ENCODE measurements at regions not wholly inside any gene's neighbourhood (a gene's known extent, or its start where the extent isn't known, plus 50 kb on each side); places are given as distances from the start of the nearest gene placed in this dataset.
"Not testable (repeated sequence)": the region's sequence is repeated elsewhere in the genome, so short reads cannot be mapped to it uniquely, and the experiment has no call there.

GRCh38 chr7:9488555-9488954, 1055.1 kb downstream of the NXPH1 start:
- Histone ChIP-seq H3K4me1 (ENCODE audit: control insufficient read depth in 1 of 2, insufficient read depth in 2 of 2, low read length in 2 of 2) (no peaks in the 10 kb centered on the region), H3K36me3 (ENCODE audit: control insufficient read depth in 1 of 2, insufficient read depth in 2 of 2, low read length in 1 of 2) (no peaks in the 10 kb centered on the region), H3K4me3 (ENCODE audit: low read length in 2 of 2) (no peak overlapping the region), H3K27ac (ENCODE audit: low read depth in 1 of 2, low read length in 2 of 2) (no peak overlapping the region), H3K9me3 (ENCODE audit: control insufficient read depth, low read length) (no peaks in the 10 kb centered on the region), H3K27me3 (ENCODE audit: control insufficient read depth in 1 of 2, insufficient read depth in 2 of 2, low read length in 1 of 2) (no peaks in the 10 kb centered on the region)
- ATAC-seq (ENCODE audit: low FRiP score) (no peak), DNase-seq (no peak)
- intact Hi-C loops (cut with DNase I), result no loop called here

DNA sequence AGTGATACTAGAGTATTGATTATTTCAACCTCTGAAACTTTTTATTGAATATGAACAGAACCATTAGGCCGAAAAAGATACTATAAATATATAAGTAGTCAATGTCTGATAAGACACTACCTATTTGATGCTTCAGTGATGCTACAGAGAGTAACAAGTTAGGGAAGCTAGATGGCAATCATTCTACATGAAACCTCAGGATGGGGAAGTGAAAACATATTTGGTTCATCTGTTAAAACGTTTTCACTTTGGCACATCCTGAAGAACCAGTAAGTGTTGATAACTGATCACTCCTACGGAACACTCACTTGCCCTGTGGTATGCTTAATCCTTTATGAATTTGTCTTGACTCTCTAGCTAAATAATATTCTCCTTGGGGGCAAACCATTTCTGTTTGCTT, 1064.9 kb downstream of the NXPH1 start:
- 38 to 49% methylated on average over 3 of the region's 3 CpGs for whole genome bisulfite sequencing, 2 donors
- Histone ChIP-seq H3K9me3 (ENCODE audit: control insufficient read depth, low read length) (no peaks in the 10 kb centered on the region), H3K27ac (ENCODE audit: low read depth in 1 of 2, low read length in 2 of 2) (no peak overlapping the region), H3K36me3 (ENCODE audit: control insufficient read depth in 1 of 2, insufficient read depth in 2 of 2, low read length in 1 of 2) (no peaks in the 10 kb centered on the region), H3K4me1 (ENCODE audit: control insufficient read depth in 1 of 2, insufficient read depth in 2 of 2, low read length in 2 of 2) (no peaks in the 10 kb centered on the region), H3K4me3 (ENCODE audit: low read length in 2 of 2) (no peak overlapping the region), H3K27me3 (ENCODE audit: control insufficient read depth in 1 of 2, insufficient read depth in 2 of 2, low read length in 1 of 2) (no peaks in the 10 kb centered on the region)
- ATAC-seq (ENCODE audit: low FRiP score), result no peak
- intact Hi-C loops (cut with DNase I), result no loop called here
- no peak for DNase-seq

DNA sequence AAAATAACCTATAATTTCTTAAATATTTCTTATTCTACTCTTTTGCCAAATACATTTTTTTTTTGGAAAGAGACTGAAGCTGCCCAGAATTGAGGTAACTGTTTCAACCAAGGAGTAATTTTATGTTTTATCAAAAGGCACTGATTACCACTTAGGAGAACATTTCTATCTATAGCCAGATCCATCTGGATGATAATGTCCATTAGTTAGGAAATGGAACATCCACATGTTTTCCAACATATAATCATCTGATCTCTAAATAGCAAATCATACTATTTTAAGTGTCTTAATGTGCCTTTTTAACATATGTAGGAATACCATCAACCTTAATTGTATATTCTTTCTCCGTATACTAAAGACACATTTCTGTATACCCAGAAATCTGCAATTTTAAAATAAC, 1068.9 kb downstream of the NXPH1 start:
- Histone ChIP-seq H3K9me3 (ENCODE audit: control insufficient read depth, low read length) (no peaks in the 10 kb centered on the region), H3K4me1 (ENCODE audit: control insufficient read depth in 1 of 2, insufficient read depth in 2 of 2, low read length in 2 of 2) (no peaks in the 10 kb centered on the region), H3K36me3 (ENCODE audit: control insufficient read depth in 1 of 2, insufficient read depth in 2 of 2, low read length in 1 of 2) (no peaks in the 10 kb centered on the region), H3K27me3 (ENCODE audit: control insufficient read depth in 1 of 2, insufficient read depth in 2 of 2, low read length in 1 of 2) (no peaks in the 10 kb centered on the region), H3K4me3 (ENCODE audit: low read length in 2 of 2) (no peak overlapping the region), H3K27ac (ENCODE audit: low read depth in 1 of 2, low read length in 2 of 2) (no peak overlapping the region)
- DNase-seq (no peak), ATAC-seq (ENCODE audit: low FRiP score) (no peak)
- intact Hi-C loops (cut with DNase I), result no loop called here
- WGBS, 2 donors, result 62 to 68% methylated on average over 1 of the region's 1 CpG

- 76 to 85% methylated on average over 2 of the region's 2 CpGs for WGBS, 2 donors
- no peak overlapping the region for H3K27ac ChIP-seq (ENCODE audit: low read depth in 1 of 2, low read length in 2 of 2)
- no peak for ATAC-seq (ENCODE audit: low FRiP score)
- no peaks in the 10 kb centered on the region for H3K4me1 ChIP-seq (ENCODE audit: control insufficient read depth in 1 of 2, insufficient read depth in 2 of 2, low read length in 2 of 2)
- H3K9me3 ChIP-seq (ENCODE audit: control insufficient read depth, low read length), result no peaks in the 10 kb centered on the region
- DNase-seq, result no peak
- H3K27me3 ChIP-seq (ENCODE audit: control insufficient read depth in 1 of 2, insufficient read depth in 2 of 2, low read length in 1 of 2), result no peaks in the 10 kb centered on the region
- H3K4me3 ChIP-seq (ENCODE audit: low read length in 2 of 2), result no peak overlapping the region
- intact Hi-C loops (cut with DNase I), result no loop called here
- H3K36me3 ChIP-seq (ENCODE audit: control insufficient read depth in 1 of 2, insufficient read depth in 2 of 2, low read length in 1 of 2), result no peaks in the 10 kb centered on the region
Measured at GRCh38 chr7:9504678-9505077, 1071.3 kb downstream of the NXPH1 start.

DNA sequence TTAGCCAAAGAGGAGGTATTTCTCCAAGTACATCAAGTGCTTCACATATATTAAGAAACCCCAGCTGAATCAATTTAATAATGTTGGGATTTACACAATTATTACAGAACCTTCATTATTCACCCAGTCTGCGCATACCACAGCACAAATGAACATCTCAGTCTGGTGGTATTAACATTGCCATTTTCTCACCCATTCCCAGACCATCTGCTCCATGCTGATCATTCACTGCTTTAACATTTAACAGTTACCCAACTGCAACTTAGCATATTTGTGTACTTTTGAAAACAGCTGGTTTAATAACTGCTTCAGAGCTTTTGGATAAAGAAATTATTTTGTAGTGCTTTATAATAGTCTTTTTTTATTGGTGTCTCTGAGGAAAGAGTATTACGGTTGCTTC, 1072.1 kb downstream of the NXPH1 start:
- no peak overlapping the region for H3K27ac ChIP-seq (ENCODE audit: low read depth in 1 of 2, low read length in 2 of 2)
- intact Hi-C loops (cut with DNase I), result no loop called here
- 88 to 92% methylated on average over 2 of the region's 2 CpGs for WGBS, 2 donors

DNA sequence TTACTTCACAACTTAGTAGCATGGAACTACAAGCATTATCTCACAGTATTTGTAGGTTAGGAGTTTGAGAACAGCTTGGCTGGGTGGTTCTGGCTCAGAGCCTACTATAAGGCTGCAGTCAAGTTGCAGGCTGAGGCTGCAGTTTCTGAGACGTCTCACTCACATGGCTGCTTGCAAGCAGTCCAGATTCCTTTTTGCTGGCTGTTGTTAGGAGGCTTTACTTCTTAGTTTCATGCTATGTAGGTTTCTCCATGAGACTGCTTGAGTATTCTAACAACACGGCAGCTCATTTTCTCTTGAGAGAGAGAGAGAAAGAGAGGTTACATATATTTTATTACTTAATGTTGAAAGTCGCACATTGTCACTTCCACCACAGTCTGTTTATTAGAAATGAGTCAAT, 1073.9 kb downstream of the NXPH1 start:
- intact Hi-C loops (cut with DNase I), result no loop called here
- Histone ChIP-seq H3K36me3 (ENCODE audit: control insufficient read depth in 1 of 2, insufficient read depth in 2 of 2, low read length in 1 of 2) (no peaks in the 10 kb centered on the region), H3K4me3 (ENCODE audit: low read length in 2 of 2) (no peak overlapping the region), H3K9me3 (ENCODE audit: control insufficient read depth, low read length) (no peaks in the 10 kb centered on the region), H3K4me1 (ENCODE audit: control insufficient read depth in 1 of 2, insufficient read depth in 2 of 2, low read length in 2 of 2) (no peaks in the 10 kb centered on the region), H3K27ac (ENCODE audit: low read depth in 1 of 2, low read length in 2 of 2) (no peak overlapping the region), H3K27me3 (ENCODE audit: control insufficient read depth in 1 of 2, insufficient read depth in 2 of 2, low read length in 1 of 2) (no peaks in the 10 kb centered on the region)
- 29 to 34% methylated on average over 3 of the region's 3 CpGs for WGBS, 2 donors
- no peak for ATAC-seq (ENCODE audit: low FRiP score)
- DNase-seq, result no peak

More for the DNA sequence above, 1072.1 kb downstream of the NXPH1 start:
- no peak overlapping the region for H3K4me3 ChIP-seq (ENCODE audit: low read length in 2 of 2)
- no peaks in the 10 kb centered on the region for H3K36me3 ChIP-seq (ENCODE audit: control insufficient read depth in 1 of 2, insufficient read depth in 2 of 2, low read length in 1 of 2)
- no peaks in the 10 kb centered on the region for H3K4me1 ChIP-seq (ENCODE audit: control insufficient read depth in 1 of 2, insufficient read depth in 2 of 2, low read length in 2 of 2)
- H3K9me3 ChIP-seq (ENCODE audit: control insufficient read depth, low read length), result no peaks in the 10 kb centered on the region
- no peaks in the 10 kb centered on the region for H3K27me3 ChIP-seq (ENCODE audit: control insufficient read depth in 1 of 2, insufficient read depth in 2 of 2, low read length in 1 of 2)
- no peak for ATAC-seq (ENCODE audit: low FRiP score)
- no peak for DNase-seq

DNA sequence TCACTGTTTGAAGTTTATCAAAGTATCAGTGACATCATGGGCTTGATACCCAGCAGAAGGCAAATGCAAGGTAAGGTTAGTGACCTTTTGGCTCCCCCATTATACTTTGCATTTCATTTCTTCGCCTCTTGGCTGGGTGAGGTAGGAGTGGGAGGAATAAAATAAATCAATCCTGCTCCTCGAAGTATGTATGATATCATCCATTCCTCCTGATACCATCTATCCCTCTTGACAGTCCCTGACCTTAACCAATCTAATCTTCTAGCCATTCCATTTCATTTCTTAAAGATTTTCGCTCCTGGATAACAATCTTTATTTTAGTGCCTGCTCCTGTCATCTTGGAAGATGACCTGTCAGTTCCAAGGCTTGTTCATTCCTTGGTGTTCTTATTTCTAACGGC, 1083.3 kb downstream of the NXPH1 start:
- Histone ChIP-seq H3K27me3 (ENCODE audit: control insufficient read depth in 1 of 2, insufficient read depth in 2 of 2, low read length in 1 of 2) (no peaks in the 10 kb centered on the region), H3K9me3 (ENCODE audit: control insufficient read depth, low read length) (no peaks in the 10 kb centered on the region), H3K4me3 (ENCODE audit: low read length in 2 of 2) (no peak overlapping the region), H3K4me1 (ENCODE audit: control insufficient read depth in 1 of 2, insufficient read depth in 2 of 2, low read length in 2 of 2) (no peaks in the 10 kb centered on the region), H3K27ac (ENCODE audit: low read depth in 1 of 2, low read length in 2 of 2) (no peak overlapping the region), H3K36me3 (ENCODE audit: control insufficient read depth in 1 of 2, insufficient read depth in 2 of 2, low read length in 1 of 2) (no peaks in the 10 kb centered on the region)
- ATAC-seq (ENCODE audit: low FRiP score), result no peak
- intact Hi-C loops (cut with DNase I), result no loop called here
- no peak for DNase-seq
- 56 to 59% methylated on average over 4 of the region's 4 CpGs for whole genome bisulfite sequencing, 2 donors

DNA sequence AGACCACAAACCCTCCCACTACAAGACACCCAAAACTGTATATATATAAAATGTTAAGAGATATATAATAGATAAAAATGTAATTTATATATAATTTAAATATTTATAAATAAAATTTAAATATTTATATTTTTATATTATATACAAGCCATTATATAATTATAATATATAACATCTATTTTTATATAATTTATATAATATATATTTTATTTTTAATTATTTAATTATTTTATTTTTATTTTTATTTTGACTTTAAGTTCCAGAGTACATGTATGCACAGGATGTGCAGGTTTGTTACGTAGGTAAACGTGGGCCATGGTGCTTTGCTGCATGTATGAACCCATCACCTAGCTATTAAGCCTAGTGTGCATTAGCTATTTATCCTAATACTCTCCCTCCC, 1090.2 kb downstream of the NXPH1 start:
- no peaks in the 10 kb centered on the region for H3K27me3 ChIP-seq (ENCODE audit: control insufficient read depth in 1 of 2, insufficient read depth in 2 of 2, low read length in 1 of 2)
- no peaks in the 10 kb centered on the region for H3K36me3 ChIP-seq (ENCODE audit: control insufficient read depth in 1 of 2, insufficient read depth in 2 of 2, low read length in 1 of 2)
- H3K27ac ChIP-seq (ENCODE audit: low read depth in 1 of 2, low read length in 2 of 2), result no peak overlapping the region
- intact Hi-C loops (cut with DNase I), result no loop called here
- 93 to 96% methylated on average over 2 of the region's 2 CpGs for WGBS, 2 donors
- no peak overlapping the region for H3K4me3 ChIP-seq (ENCODE audit: low read length in 2 of 2)
- H3K9me3 ChIP-seq (ENCODE audit: control insufficient read depth, low read length), result no peaks in the 10 kb centered on the region
- ATAC-seq (ENCODE audit: low FRiP score) (no peak), DNase-seq (no peak)
- H3K4me1 ChIP-seq (ENCODE audit: control insufficient read depth in 1 of 2, insufficient read depth in 2 of 2, low read length in 2 of 2), result no peaks in the 10 kb centered on the region

DNA sequence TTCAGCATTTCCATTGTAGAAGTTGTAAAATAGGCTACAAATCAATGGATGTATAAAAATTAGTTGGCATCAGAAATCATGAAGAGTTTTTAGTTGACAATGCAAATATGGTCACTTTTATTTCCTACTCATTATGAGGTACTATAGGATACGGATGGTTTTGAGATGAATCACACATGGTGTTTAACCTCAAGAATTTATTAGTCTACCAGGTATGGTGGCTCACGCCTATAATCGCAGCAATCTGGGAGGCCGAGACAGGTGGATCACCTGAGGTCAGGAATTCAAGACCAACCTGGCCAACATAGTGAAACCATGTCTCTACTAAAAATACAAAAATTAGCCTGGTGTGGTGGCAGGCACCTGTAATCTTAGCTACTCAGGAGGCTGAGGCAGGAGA, 1119.0 kb downstream of the NXPH1 start:
- H3K9me3 ChIP-seq (ENCODE audit: control insufficient read depth, low read length); ATAC-seq (ENCODE audit: low FRiP score); H3K4me1 ChIP-seq (ENCODE audit: control insufficient read depth in 1 of 2, insufficient read depth in 2 of 2, low read length in 2 of 2); H3K36me3 ChIP-seq (ENCODE audit: control insufficient read depth in 1 of 2, insufficient read depth in 2 of 2, low read length in 1 of 2); intact Hi-C loops (cut with DNase I); H3K27ac ChIP-seq (ENCODE audit: low read depth in 1 of 2, low read length in 2 of 2); H3K4me3 ChIP-seq (ENCODE audit: low read length in 2 of 2); DNase-seq; H3K27me3 ChIP-seq (ENCODE audit: control insufficient read depth in 1 of 2, insufficient read depth in 2 of 2, low read length in 1 of 2): not testable (repeated sequence)
- 92 to 96% methylated on average over 4 of the region's 4 CpGs for WGBS, 2 donors

Data from aorta (tissue), 5 donors.